GM12878 (cell line): ENCODE measurements at regions not wholly inside any gene's neighbourhood (a gene's known extent, or its start where the extent isn't known, plus 50 kb on each side); places are given as distances from the start of the nearest gene placed in this dataset.

Source experiments
- CTCF ChIP-seq, 3 experiments: IDR thresholded peaks in 2 of 3; conservative IDR thresholded peaks in 1 of 3; 2 replicates each; pipeline ENCODE4 v1.5.1; 2011; ENCODE audit warnings: low read depth in 3 of 3, low read length in 3 of 3, mild to moderate bottlenecking in 3 of 3, control low read depth in 2 of 3, moderate library complexity in 2 of 3, inconsistent platforms in 1 of 3, mixed read lengths in 1 of 3; ENCODE audit not compliant: control insufficient read depth in 2 of 3, insufficient read depth in 1 of 3; ENCODE audit errors: extremely low read depth in 1 of 3
- EZH2 ChIP-seq: IDR thresholded peaks from 2 replicates; pipeline ENCODE4 v1.6.1; 2012; ENCODE audit warnings: low read depth, mild to moderate bottlenecking, control low read depth, inconsistent platforms, low read length, borderline replicate concordance; ENCODE audit not compliant: control insufficient read depth
- POLR2A ChIP-seq: IDR thresholded peaks from 2 replicates; pipeline ENCODE4 v1.6.1; 2011; ENCODE audit warnings: low read depth, mild to moderate bottlenecking, low read length
- SRF ChIP-seq, 2 experiments: IDR thresholded peaks; 2 replicates each; pipeline ENCODE4 v1.6.1; 2011; ENCODE audit warnings: low read depth in 2 of 2, low read length in 2 of 2, mild to moderate bottlenecking in 1 of 2, moderate library complexity in 1 of 2
- ZNF592 ChIP-seq: fragments of 450-650 bp; IDR thresholded peaks from 2 replicates; pipeline ENCODE4 v1.6.1; 2017; ENCODE audit warnings: mild to moderate bottlenecking, moderate library complexity
- ZZZ3 ChIP-seq: IDR thresholded peaks from 2 replicates; pipeline ENCODE4 v1.6.1; 2011; ENCODE audit warnings: low read depth; ENCODE audit not compliant: control insufficient read depth, insufficient read length

GRCh38 chr5:12125895-12126294 lies 221.6 kb upstream of the CTNND2 start:
- no peak for TF ChIP-seq ZZZ3
- no peak for TF ChIP-seq SRF (IDR thresholded peaks at IDR 0.05; ENCODE audit: low read depth in 2 of 2, low read length in 2 of 2)
- no peak for TF ChIP-seq CTCF (IDR thresholded peaks at IDR 0.05 in 2 of 3, conservative IDR thresholded peaks at IDR 0.05 in 1 of 3; ENCODE audit: control insufficient read depth in 2 of 3, extremely low read depth in 1 of 3, insufficient read depth in 1 of 3, low read depth in 3 of 3, low read length in 3 of 3)
- TF ChIP-seq EZH2: no peak
- no peak for TF ChIP-seq POLR2A
- TF ChIP-seq ZNF592: no peak
